ENCODE measurements at regions not wholly inside any gene's neighbourhood (a gene's known extent, or its start where the extent isn't known, plus 50 kb on each side); places are given as distances from the start of the nearest gene placed in this dataset.

- no peak overlapping the region for H3K27ac ChIP-seq
- no peak for TF ChIP-seq CTCF (conservative IDR thresholded peaks at IDR 0.05)
Observed at GRCh38 chr13:50384724-50385123, 369.5 kb downstream of the KCNRG start.

- no peak for TF ChIP-seq CTCF (conservative IDR thresholded peaks at IDR 0.05)
- no peak overlapping the region for H3K27ac ChIP-seq
Observed at GRCh38 chr13:50386541-50387050, 371.4 kb downstream of the KCNRG start.

- 0 out of 2 replicates have a peak, but pooled peaks have one; percentile 15 for TF ChIP-seq CTCF (conservative IDR thresholded peaks at IDR 0.05)
- no peak overlapping the region for H3K27ac ChIP-seq
Observed at GRCh38 chr13:50387051-50387581, 371.9 kb downstream of the KCNRG start.

GRCh38 chr13:50388481-50388880, 373.2 kb downstream of the KCNRG start:
- H3K27ac ChIP-seq = no peak overlapping the region
- TF ChIP-seq CTCF (conservative IDR thresholded peaks at IDR 0.05) = no peak

GRCh38 chr13:50389726-50390125, 374.5 kb downstream of the KCNRG start:
- TF ChIP-seq CTCF (conservative IDR thresholded peaks at IDR 0.05) = no peak
- H3K27ac ChIP-seq = no peak overlapping the region

- no peak overlapping the region for H3K27ac ChIP-seq
- no peak for TF ChIP-seq CTCF (conservative IDR thresholded peaks at IDR 0.05)
Observed at GRCh38 chr13:50390503-50391248, 375.4 kb downstream of the KCNRG start.

- no peak for TF ChIP-seq CTCF (conservative IDR thresholded peaks at IDR 0.05)
- no peak overlapping the region for H3K27ac ChIP-seq
Observed at GRCh38 chr13:50392977-50393376, 377.7 kb downstream of the KCNRG start.
